ENCODE measurements at regions not wholly inside any gene's neighbourhood (a gene's known extent, or its start where the extent isn't known, plus 50 kb on each side); places are given as distances from the start of the nearest gene placed in this dataset.

DNA sequence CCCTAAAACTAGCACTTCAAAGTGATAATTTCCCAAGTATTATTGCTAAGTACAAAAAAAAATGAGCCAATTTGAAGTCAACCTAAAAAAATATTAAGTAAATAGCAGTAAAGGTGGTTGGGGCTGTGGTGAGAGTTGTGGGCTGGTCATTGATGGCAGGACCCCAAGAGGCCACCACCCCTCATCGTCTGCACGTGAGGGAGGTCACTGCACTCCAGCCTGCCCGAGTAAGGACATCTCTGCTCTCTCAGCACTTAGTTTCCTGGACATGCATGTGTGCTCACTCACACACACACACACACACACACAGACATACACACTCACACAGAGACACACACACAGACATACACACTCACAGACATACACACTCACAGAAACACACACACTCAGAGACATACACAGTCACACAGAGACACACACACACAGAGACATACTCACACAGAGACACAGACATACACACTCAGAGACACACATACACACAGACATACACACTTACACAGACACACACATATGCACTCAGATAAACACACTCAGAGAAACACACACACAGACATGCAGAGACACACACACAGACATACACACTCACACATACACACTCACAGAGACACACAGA lies 127.2 kb upstream of the SOX1 start:
- TF ChIP-seq, protein P1, sequence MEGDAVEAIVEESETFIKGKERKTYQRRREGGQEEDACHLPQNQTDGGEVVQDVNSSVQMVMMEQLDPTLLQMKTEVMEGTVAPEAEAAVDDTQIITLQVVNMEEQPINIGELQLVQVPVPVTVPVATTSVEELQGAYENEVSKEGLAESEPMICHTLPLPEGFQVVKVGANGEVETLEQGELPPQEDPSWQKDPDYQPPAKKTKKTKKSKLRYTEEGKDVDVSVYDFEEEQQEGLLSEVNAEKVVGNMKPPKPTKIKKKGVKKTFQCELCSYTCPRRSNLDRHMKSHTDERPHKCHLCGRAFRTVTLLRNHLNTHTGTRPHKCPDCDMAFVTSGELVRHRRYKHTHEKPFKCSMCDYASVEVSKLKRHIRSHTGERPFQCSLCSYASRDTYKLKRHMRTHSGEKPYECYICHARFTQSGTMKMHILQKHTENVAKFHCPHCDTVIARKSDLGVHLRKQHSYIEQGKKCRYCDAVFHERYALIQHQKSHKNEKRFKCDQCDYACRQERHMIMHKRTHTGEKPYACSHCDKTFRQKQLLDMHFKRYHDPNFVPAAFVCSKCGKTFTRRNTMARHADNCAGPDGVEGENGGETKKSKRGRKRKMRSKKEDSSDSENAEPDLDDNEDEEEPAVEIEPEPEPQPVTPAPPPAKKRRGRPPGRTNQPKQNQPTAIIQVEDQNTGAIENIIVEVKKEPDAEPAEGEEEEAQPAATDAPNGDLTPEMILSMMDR (conservative IDR thresholded peaks at IDR 0.05): no peak
- no peak for TF ChIP-seq ZFX (IDR thresholded peaks at IDR 0.05)

Data from C4-2B (cell line).